Liver (tissue), 8 donors: ENCODE measurements at regions not wholly inside any gene's neighbourhood (a gene's known extent, or its start where the extent isn't known, plus 50 kb on each side); places are given as distances from the start of the nearest gene placed in this dataset.

Source experiments
- DNase-seq: peaks from one replicate; pipeline ENCODE4 v3.0.0-alpha.2; 2017; ENCODE audit warnings: low spot score
- H3K27ac ChIP-seq, 2 donors: one replicate each; pipeline ENCODE4 v1.7.0; 2013; ENCODE audit warnings: inconsistent platforms in 2 of 2, low read length in 2 of 2, control low read depth in 1 of 2, low read depth in 1 of 2, mild to moderate bottlenecking in 1 of 2
- H3K27me3 ChIP-seq, 4 donors: one replicate each; pipeline versions ENCODE4 v1.6.1 to v1.7.0; 2013; ENCODE audit warnings: low read length in 3 of 4, inconsistent platforms in 1 of 4, mild to moderate bottlenecking in 1 of 4, moderate library complexity in 1 of 4; ENCODE audit not compliant: control insufficient read depth in 4 of 4, insufficient read depth in 4 of 4
- H3K36me3 ChIP-seq, 4 donors: one replicate each; pipeline versions ENCODE4 v1.6.1 to v1.7.0; 2013; ENCODE audit warnings: low read length in 3 of 4, mild to moderate bottlenecking in 3 of 4, low read depth in 1 of 4, moderate library complexity in 1 of 4; ENCODE audit not compliant: control insufficient read depth in 4 of 4, insufficient read depth in 3 of 4
- H3K4me1 ChIP-seq, 4 donors: one replicate each; pipeline versions ENCODE4 v1.6.1 to v1.7.0; 2013; ENCODE audit warnings: low read length in 3 of 4, mild to moderate bottlenecking in 3 of 4, moderate library complexity in 1 of 4; ENCODE audit not compliant: control insufficient read depth in 4 of 4, insufficient read depth in 4 of 4
- H3K4me3 ChIP-seq, 3 donors: one replicate each; pipeline versions ENCODE4 v1.6.1 to v1.7.0; 2013; ENCODE audit warnings: low read length in 3 of 3, control low read depth in 1 of 3, low read depth in 1 of 3, mild to moderate bottlenecking in 1 of 3
- H3K9ac ChIP-seq, 2 donors: one replicate each; pipeline ENCODE4 v1.7.0; 2013; ENCODE audit warnings: low read length in 2 of 2, mild to moderate bottlenecking in 2 of 2, moderate library complexity in 2 of 2, control low read depth in 1 of 2, low read depth in 1 of 2
- H3K9me3 ChIP-seq, 4 donors: one replicate each; pipeline versions ENCODE4 v1.6.1 to v1.7.0; 2013; ENCODE audit warnings: low read length in 3 of 4; ENCODE audit not compliant: control insufficient read depth in 4 of 4
- EGR1 ChIP-seq, 2 donors: IDR thresholded peaks; 2 replicates each; pipeline ENCODE4 v1.6.1; 2016 to 2018; ENCODE audit warnings: antibody characterized with exemption in 2 of 2, low read depth in 2 of 2
- FOXA1 ChIP-seq: IDR thresholded peaks from 2 replicates; pipeline ENCODE4 v1.6.1; 2016; ENCODE audit warnings: antibody characterized with exemption
- FOXA2 ChIP-seq: IDR thresholded peaks from 2 replicates; pipeline ENCODE4 v1.6.1; 2016; ENCODE audit warnings: antibody characterized with exemption
- GABPA ChIP-seq, 2 donors: IDR thresholded peaks in 1 of 2; conservative IDR thresholded peaks in 1 of 2; 2 replicates each; pipeline ENCODE4 v1.6.1; 2016; ENCODE audit warnings: antibody characterized with exemption in 2 of 2, mild to moderate bottlenecking in 1 of 2, moderate library complexity in 1 of 2
- HNF4A ChIP-seq, 2 donors: conservative IDR thresholded peaks; 2 replicates each; pipeline ENCODE4 v1.6.1; 2016; ENCODE audit warnings: antibody characterized with exemption in 2 of 2, mild to moderate bottlenecking in 2 of 2
- HNF4G ChIP-seq: IDR thresholded peaks from 2 replicates; pipeline ENCODE4 v1.6.1; 2016; ENCODE audit warnings: antibody characterized with exemption
- JUND ChIP-seq, 2 donors: IDR thresholded peaks; 2 replicates each; pipeline ENCODE4 v1.6.1; 2016; ENCODE audit warnings: antibody characterized with exemption in 2 of 2
- NR2F2 ChIP-seq: IDR thresholded peaks from 2 replicates; pipeline ENCODE4 v1.6.1; 2016; ENCODE audit warnings: antibody characterized with exemption
- RAD21 ChIP-seq, 2 donors: IDR thresholded peaks; 2 replicates each; pipeline ENCODE4 v1.6.1; 2016; ENCODE audit warnings: antibody characterized with exemption in 2 of 2, mild to moderate bottlenecking in 2 of 2
- RXRA ChIP-seq, 2 donors: IDR thresholded peaks; 2 replicates each; pipeline ENCODE4 v1.6.1; 2017 to 2018; ENCODE audit warnings: antibody characterized with exemption in 2 of 2, mild to moderate bottlenecking in 1 of 2
- TAF1 ChIP-seq: conservative IDR thresholded peaks from 2 replicates; pipeline ENCODE4 v1.6.1; 2016; ENCODE audit warnings: antibody characterized with exemption, mild to moderate bottlenecking
- YY1 ChIP-seq: IDR thresholded peaks from 2 replicates; pipeline ENCODE4 v1.6.1; 2016; ENCODE audit warnings: antibody characterized with exemption, mild to moderate bottlenecking
- WGBS: extraction: QIAGEN DNeasy Blood & Tissue Kit; methylation state at CpG from one replicate; pipeline ENCODE4 v1.1.7; 2013; 5-methylcytosine and 5-hydroxymethylcytosine counted together
- TF ChIP-seq, protein P1 (sequence below): IDR thresholded peaks from 2 replicates; pipeline ENCODE4 v1.6.1; 2016; ENCODE audit warnings: antibody characterized with exemption
- TF ChIP-seq, protein P2 (sequence below): IDR thresholded peaks from 2 replicates; pipeline ENCODE4 v1.6.1; 2016; ENCODE audit warnings: antibody characterized with exemption
- TF ChIP-seq, protein P3 (sequence below): IDR thresholded peaks from 2 replicates; pipeline ENCODE4 v1.6.1; 2016; ENCODE audit warnings: antibody characterized with exemption
- TF ChIP-seq, protein P4 (sequence below): fragments of 150-350 bp; IDR thresholded peaks from 2 replicates; pipeline ENCODE4 v1.5.1; 2017; ENCODE audit warnings: improper control_type of control experiment, low read depth, low read length; ENCODE audit not compliant: missing input control
- donor health status: healthy.
- donor health status: healthy.
- donor health status: healthy.
- donor health status: healthy.
- donor health status: healthy.

DNA sequence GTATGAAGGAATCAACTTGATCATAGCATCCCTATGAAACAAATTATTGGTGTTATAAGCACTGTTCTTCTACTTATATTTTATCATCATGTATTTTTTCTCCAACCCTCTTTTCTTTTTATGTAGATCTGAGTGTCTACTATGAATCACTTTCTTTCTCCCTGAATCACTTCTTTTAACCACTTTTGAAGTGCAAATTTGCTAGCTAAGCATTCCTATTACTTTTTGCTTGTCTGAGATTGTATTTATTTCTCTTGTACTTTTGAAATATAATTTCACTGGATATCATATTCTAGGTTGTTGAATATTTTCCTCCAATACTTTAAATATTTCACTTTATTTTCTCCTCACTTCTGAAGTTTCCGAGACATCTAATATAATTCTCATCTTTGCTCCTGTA, 1282.3 kb upstream of the FLRT2 start:
- no peaks in the 10 kb centered on the region for H3K4me1 ChIP-seq
- no peaks in the 10 kb centered on the region for H3K27me3 ChIP-seq
- no peak overlapping the region for H3K27ac ChIP-seq
- peaks cover 0 to 6% (median 0%) of the 10 kb centered on the region in 4 donors for H3K9me3 ChIP-seq
- 81% methylated on average over 1 of the region's 1 CpG for WGBS
- H3K9ac ChIP-seq, result no peak overlapping the region
- H3K4me3 ChIP-seq, result no peak overlapping the region
- H3K36me3 ChIP-seq, result no peaks in the 10 kb centered on the region
- TF ChIP-seq, protein P1, sequence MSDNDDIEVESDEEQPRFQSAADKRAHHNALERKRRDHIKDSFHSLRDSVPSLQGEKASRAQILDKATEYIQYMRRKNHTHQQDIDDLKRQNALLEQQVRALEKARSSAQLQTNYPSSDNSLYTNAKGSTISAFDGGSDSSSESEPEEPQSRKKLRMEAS, result no peak
- no peak for TF ChIP-seq EGR1 (IDR thresholded peaks at IDR 0.05; ENCODE audit: low read depth in 2 of 2)
- no peak for TF ChIP-seq FOXA1
- TF ChIP-seq, protein P2, sequence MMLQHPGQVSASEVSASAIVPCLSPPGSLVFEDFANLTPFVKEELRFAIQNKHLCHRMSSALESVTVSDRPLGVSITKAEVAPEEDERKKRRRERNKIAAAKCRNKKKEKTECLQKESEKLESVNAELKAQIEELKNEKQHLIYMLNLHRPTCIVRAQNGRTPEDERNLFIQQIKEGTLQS, result no peak
- TF ChIP-seq RXRA (IDR thresholded peaks at IDR 0.05), result no peak
- TF ChIP-seq FOXA2, result no peak
- no peak for DNase-seq

DNA sequence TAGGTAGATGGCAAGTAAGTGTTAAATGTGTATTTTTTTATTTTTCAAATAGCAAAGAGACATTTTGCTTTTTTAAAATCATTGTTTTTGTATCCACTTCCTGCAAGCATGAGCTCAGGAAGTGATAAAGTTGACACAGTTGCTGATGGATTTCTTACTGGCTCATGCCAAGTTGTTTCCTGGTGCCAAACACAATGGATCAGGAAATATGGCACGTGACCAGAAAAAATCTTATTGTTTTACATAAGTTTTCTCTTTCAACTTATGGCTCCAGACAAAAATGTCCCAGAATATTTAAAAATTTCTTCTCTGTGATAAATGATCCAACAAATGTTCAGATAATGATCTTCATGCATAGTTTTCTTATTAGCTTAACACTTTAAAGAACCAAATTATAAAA, 1279.1 kb upstream of the FLRT2 start:
- TF ChIP-seq, protein P1, result no peak
- peak in 1 of 2 donors; percentile 21 for TF ChIP-seq RAD21 (IDR thresholded peaks at IDR 0.05)
- no peak for TF ChIP-seq HNF4G
- Histone ChIP-seq H3K9me3 (no peaks in the 10 kb centered on the region), H3K4me1 (no peaks in the 10 kb centered on the region), H3K36me3 (no peaks in the 10 kb centered on the region), H3K27me3 (no peaks in the 10 kb centered on the region), H3K9ac (no peak overlapping the region), H3K4me3 (no peak overlapping the region), H3K27ac (no peak overlapping the region)
- WGBS, result 31% methylated on average over 1 of the region's 1 CpG
- no peak for DNase-seq

DNA sequence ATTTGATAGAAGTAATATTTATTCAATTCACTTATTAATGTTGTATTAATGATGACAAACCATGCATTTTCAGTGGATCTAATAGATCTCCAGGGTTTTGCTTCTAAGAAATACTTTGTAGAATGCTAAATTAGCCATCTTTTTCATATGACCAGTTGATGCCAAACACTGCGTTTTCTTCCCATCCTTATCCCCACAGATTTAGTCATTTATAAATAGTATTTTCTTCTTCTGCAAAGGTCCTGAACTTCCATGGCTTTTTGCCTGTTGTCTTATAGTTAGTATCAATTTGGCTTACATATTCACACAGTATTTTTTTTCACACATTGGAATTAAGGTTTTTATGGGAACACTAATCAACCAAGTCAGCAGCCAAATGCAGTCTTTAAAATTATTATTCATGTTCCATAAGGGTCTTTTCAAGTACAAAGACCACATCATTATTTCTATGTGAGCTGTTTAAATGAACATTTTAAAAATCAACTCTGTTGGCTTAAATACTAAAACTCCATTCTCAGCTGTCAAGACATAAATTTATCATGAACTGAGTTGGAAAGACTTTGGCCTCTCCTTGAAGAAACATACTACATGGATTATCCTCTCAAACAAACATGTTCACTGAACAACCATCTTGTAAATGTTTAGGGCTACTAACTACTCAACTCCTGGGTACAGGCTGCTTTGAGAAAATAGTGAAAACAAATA, 1278.4 kb upstream of the FLRT2 start:
- DNase-seq, result no peak
- WGBS, result 69% methylated on average over 1 of the region's 1 CpG
- Histone ChIP-seq H3K9ac (no peak overlapping the region), H3K4me1 (no peaks in the 10 kb centered on the region), H3K36me3 (no peaks in the 10 kb centered on the region), H3K4me3 (no peak overlapping the region), H3K9me3 (no peaks in the 10 kb centered on the region), H3K27ac (no peak overlapping the region), H3K27me3 (no peaks in the 10 kb centered on the region)
- TF ChIP-seq NR2F2 (no peak), FOXA2 (no peak), EGR1 (IDR thresholded peaks at IDR 0.05; ENCODE audit: low read depth in 2 of 2) (no peak), FOXA1 (no peak), TAF1 (no peak)
- TF ChIP-seq, protein P3, sequence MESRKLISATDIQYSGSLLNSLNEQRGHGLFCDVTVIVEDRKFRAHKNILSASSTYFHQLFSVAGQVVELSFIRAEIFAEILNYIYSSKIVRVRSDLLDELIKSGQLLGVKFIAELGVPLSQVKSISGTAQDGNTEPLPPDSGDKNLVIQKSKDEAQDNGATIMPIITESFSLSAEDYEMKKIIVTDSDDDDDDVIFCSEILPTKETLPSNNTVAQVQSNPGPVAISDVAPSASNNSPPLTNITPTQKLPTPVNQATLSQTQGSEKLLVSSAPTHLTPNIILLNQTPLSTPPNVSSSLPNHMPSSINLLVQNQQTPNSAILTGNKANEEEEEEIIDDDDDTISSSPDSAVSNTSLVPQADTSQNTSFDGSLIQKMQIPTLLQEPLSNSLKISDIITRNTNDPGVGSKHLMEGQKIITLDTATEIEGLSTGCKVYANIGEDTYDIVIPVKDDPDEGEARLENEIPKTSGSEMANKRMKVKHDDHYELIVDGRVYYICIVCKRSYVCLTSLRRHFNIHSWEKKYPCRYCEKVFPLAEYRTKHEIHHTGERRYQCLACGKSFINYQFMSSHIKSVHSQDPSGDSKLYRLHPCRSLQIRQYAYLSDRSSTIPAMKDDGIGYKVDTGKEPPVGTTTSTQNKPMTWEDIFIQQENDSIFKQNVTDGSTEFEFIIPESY, result no peak

DNA sequence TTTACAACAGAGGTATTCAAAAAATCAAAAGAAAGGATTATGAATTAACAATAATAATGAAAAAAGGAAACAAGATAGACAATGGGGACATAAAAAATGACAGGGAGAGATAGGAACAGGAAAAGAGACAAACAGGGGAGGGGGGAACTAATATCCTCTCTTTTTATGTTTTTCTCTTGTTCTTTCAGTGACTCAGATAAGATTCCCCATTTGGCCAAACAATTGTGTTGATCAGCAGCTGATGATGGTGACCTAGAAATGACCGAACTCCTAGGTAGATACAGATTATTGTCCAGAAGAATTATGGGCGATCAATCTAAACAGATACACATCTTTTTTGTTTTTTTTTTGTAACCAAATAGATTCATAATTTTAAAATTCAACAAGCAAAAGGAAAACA, 1277.2 kb upstream of the FLRT2 start:
- H3K4me1 ChIP-seq, result no peaks in the 10 kb centered on the region
- 65% methylated on average over 2 of the region's 2 CpGs for WGBS
- H3K36me3 ChIP-seq, result no peaks in the 10 kb centered on the region
- no peaks in the 10 kb centered on the region for H3K27me3 ChIP-seq
- no peak for DNase-seq
- H3K27ac ChIP-seq, result no peak overlapping the region
- H3K9me3 ChIP-seq, result no peaks in the 10 kb centered on the region
- no peak overlapping the region for H3K4me3 ChIP-seq
- no peak overlapping the region for H3K9ac ChIP-seq
- TF ChIP-seq EGR1 (IDR thresholded peaks at IDR 0.05; ENCODE audit: low read depth in 2 of 2), result no peak
- TF ChIP-seq NR2F2, result no peak
- TF ChIP-seq HNF4A (conservative IDR thresholded peaks at IDR 0.05), result no peak
- TF ChIP-seq HNF4G, result no peak
- TF ChIP-seq, protein P1, result no peak
- TF ChIP-seq, protein P4, sequence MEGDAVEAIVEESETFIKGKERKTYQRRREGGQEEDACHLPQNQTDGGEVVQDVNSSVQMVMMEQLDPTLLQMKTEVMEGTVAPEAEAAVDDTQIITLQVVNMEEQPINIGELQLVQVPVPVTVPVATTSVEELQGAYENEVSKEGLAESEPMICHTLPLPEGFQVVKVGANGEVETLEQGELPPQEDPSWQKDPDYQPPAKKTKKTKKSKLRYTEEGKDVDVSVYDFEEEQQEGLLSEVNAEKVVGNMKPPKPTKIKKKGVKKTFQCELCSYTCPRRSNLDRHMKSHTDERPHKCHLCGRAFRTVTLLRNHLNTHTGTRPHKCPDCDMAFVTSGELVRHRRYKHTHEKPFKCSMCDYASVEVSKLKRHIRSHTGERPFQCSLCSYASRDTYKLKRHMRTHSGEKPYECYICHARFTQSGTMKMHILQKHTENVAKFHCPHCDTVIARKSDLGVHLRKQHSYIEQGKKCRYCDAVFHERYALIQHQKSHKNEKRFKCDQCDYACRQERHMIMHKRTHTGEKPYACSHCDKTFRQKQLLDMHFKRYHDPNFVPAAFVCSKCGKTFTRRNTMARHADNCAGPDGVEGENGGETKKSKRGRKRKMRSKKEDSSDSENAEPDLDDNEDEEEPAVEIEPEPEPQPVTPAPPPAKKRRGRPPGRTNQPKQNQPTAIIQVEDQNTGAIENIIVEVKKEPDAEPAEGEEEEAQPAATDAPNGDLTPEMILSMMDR, result no peak
- no peak for TF ChIP-seq GABPA (IDR thresholded peaks at IDR 0.05 in 1 of 2, conservative IDR thresholded peaks at IDR 0.05 in 1 of 2)
- no peak for TF ChIP-seq RAD21 (IDR thresholded peaks at IDR 0.05)
- no peak for TF ChIP-seq YY1
- TF ChIP-seq, protein P2, result no peak
- TF ChIP-seq JUND (IDR thresholded peaks at IDR 0.05), result no peak
- TF ChIP-seq RXRA (IDR thresholded peaks at IDR 0.05), result no peak
